Smooth muscle cell (in vitro differentiated cells): ENCODE measurements at regions not wholly inside any gene's neighbourhood (a gene's known extent, or its start where the extent isn't known, plus 50 kb on each side); places are given as distances from the start of the nearest gene placed in this dataset.

Experiments
- DNase-seq: peaks from one replicate; lab custom pipeline; 2025; ENCODE audit not compliant: unreplicated experiment; lab: John Stamatoyannopoulos, UW
- H2AFZ ChIP-seq: fragments of 200-600 bp; sonication (generic); 2 replicates; pipeline ENCODE4 v1.6.0; 2016; ENCODE audit warnings: antibody characterized with exemption, low read depth, mild to moderate bottlenecking
- H3F3A ChIP-seq: fragments of 200-600 bp; sonication (generic); 2 replicates; pipeline ENCODE4 v1.6.0; 2017; ENCODE audit warnings: antibody characterized with exemption, low read depth
- H3K27ac ChIP-seq: fragments of 200-600 bp; sonication (generic); 2 replicates; pipeline ENCODE4 v1.5.1; 2016; ENCODE audit warnings: low read depth, mild to moderate bottlenecking
- H3K27me3 ChIP-seq: fragments of 200-600 bp; sonication (generic); 2 replicates; pipeline ENCODE4 v1.6.1; 2016; ENCODE audit warnings: low read depth, mild to moderate bottlenecking
- H3K36me3 ChIP-seq: fragments of 200-600 bp; sonication (generic); 2 replicates; pipeline ENCODE4 v1.5.1; 2016; ENCODE audit warnings: low read depth
- H3K4me1 ChIP-seq: fragments of 200-600 bp; sonication (generic); 2 replicates; pipeline ENCODE4 v1.5.1; 2016; ENCODE audit warnings: low read depth
- H3K4me2 ChIP-seq: fragments of 200-600 bp; sonication (generic); 2 replicates; pipeline ENCODE4 v1.6.0; 2016; ENCODE audit warnings: mild to moderate bottlenecking
- H3K4me3 ChIP-seq: fragments of 200-600 bp; sonication (generic); 2 replicates; pipeline ENCODE4 v1.5.1; 2016; ENCODE audit warnings: mild to moderate bottlenecking
- H3K79me2 ChIP-seq: fragments of 200-600 bp; sonication (generic); 2 replicates; pipeline ENCODE4 v1.6.0; 2016; ENCODE audit warnings: low read depth, mild to moderate bottlenecking
- H3K9ac ChIP-seq: fragments of 200-600 bp; sonication (generic); 2 replicates; pipeline ENCODE4 v1.6.0; 2016; ENCODE audit warnings: low read depth
- H3K9me3 ChIP-seq: fragments of 200-600 bp; sonication (generic); replicated peaks from 2 replicates; pipeline ENCODE4 v1.5.1; 2016; ENCODE audit warnings: low read depth
- H4K20me1 ChIP-seq: fragments of 200-600 bp; sonication (generic); 2 replicates; pipeline ENCODE4 v1.6.0; 2016; ENCODE audit warnings: low read depth
- CTCF ChIP-seq: fragments of 200-600 bp; sonication (generic); IDR thresholded peaks from 2 replicates; pipeline ENCODE4 v1.5.1; 2017; ENCODE audit warnings: borderline replicate concordance, mild to moderate bottlenecking, antibody characterized with exemption; ENCODE audit not compliant: insufficient read depth, poor library complexity, severe bottlenecking
- WGBS: methylation state at CpG from one replicate; pipeline ENCODE4 v1.1.7; 2016; ENCODE audit warnings: low lambda C conversion rate; 5-methylcytosine and 5-hydroxymethylcytosine counted together

GRCh38 chr1:29597861-29598260, 361.5 kb downstream of the PTPRU start:
- 90% methylated on average over 5 of the region's 5 CpGs for WGBS
- Histone ChIP-seq H3F3A (no peaks in the 10 kb centered on the region), H3K9ac (no peak overlapping the region), H2AFZ (no peak overlapping the region), H3K4me1 (no peaks in the 10 kb centered on the region), H3K27me3 (peaks cover 12% of the 10 kb centered on the region), H3K9me3 (no peaks in the 10 kb centered on the region), H3K79me2 (no peaks in the 10 kb centered on the region), H4K20me1 (no peaks in the 10 kb centered on the region), H3K4me3 (no peak overlapping the region), H3K36me3 (no peaks in the 10 kb centered on the region), H3K27ac (no peak overlapping the region), H3K4me2 (no peak overlapping the region)
- TF ChIP-seq CTCF = no peak
- DNase-seq = no peak

GRCh38 chr1:29593601-29594382, 357.5 kb downstream of the PTPRU start:
- H3K4me2 ChIP-seq = no peak overlapping the region
- H3K79me2 ChIP-seq = no peaks in the 10 kb centered on the region
- H3K27ac ChIP-seq = no peak overlapping the region
- no peak for DNase-seq
- H2AFZ ChIP-seq = no peak overlapping the region
- WGBS = 81% methylated on average over 4 of the region's 4 CpGs
- no peaks in the 10 kb centered on the region for H3K36me3 ChIP-seq
- H3K27me3 ChIP-seq = peaks cover 12% of the 10 kb centered on the region
- no peaks in the 10 kb centered on the region for H3K9me3 ChIP-seq
- no peaks in the 10 kb centered on the region for H4K20me1 ChIP-seq
- no peak overlapping the region for H3K4me3 ChIP-seq
- no peaks in the 10 kb centered on the region for H3F3A ChIP-seq
- no peaks in the 10 kb centered on the region for H3K4me1 ChIP-seq
- no peak for TF ChIP-seq CTCF
- no peak overlapping the region for H3K9ac ChIP-seq

- Histone ChIP-seq H3K4me2 (no peak overlapping the region), H3K4me1 (no peaks in the 10 kb centered on the region), H4K20me1 (no peaks in the 10 kb centered on the region), H3F3A (no peaks in the 10 kb centered on the region), H3K27me3 (peaks cover 10% of the 10 kb centered on the region), H3K9me3 (no peaks in the 10 kb centered on the region), H3K4me3 (no peak overlapping the region), H3K79me2 (no peaks in the 10 kb centered on the region), H3K27ac (no peak overlapping the region), H3K36me3 (no peaks in the 10 kb centered on the region), H3K9ac (no peak overlapping the region), H2AFZ (no peak overlapping the region)
- WGBS = 84% methylated on average over 5 of the region's 5 CpGs
- TF ChIP-seq CTCF = no peak
- no peak for DNase-seq
Observed at GRCh38 chr1:29592731-29593130, 356.4 kb downstream of the PTPRU start.

- H3K9ac ChIP-seq = no peak overlapping the region
- no peaks in the 10 kb centered on the region for H3F3A ChIP-seq
- H3K9me3 ChIP-seq = no peaks in the 10 kb centered on the region
- TF ChIP-seq CTCF = no peak
- H2AFZ ChIP-seq = no peak overlapping the region
- no peak overlapping the region for H3K27ac ChIP-seq
- no peaks in the 10 kb centered on the region for H3K36me3 ChIP-seq
- no peaks in the 10 kb centered on the region for H3K4me1 ChIP-seq
- 93% methylated on average over 6 of the region's 6 CpGs for WGBS
- no peaks in the 10 kb centered on the region for H4K20me1 ChIP-seq
- H3K27me3 ChIP-seq = peaks cover 7% of the 10 kb centered on the region
- no peak overlapping the region for H3K4me2 ChIP-seq
- H3K4me3 ChIP-seq = no peak overlapping the region
- H3K79me2 ChIP-seq = no peaks in the 10 kb centered on the region
- no peak for DNase-seq
Observed at GRCh38 chr1:29592261-29592615, 355.9 kb downstream of the PTPRU start.
